22Rv1 (cell line): ENCODE measurements at regions not wholly inside any gene's neighbourhood (a gene's known extent, or its start where the extent isn't known, plus 50 kb on each side); places are given as distances from the start of the nearest gene placed in this dataset.

Experiments used
- H3K27ac ChIP-seq: fragments of 450-650 bp; 2 replicates; pipeline ENCODE4 v1.5.1; 2017
- CTCF ChIP-seq: fragments of 450-650 bp; IDR thresholded peaks from 2 replicates; pipeline ENCODE4 v1.5.1; 2017; ENCODE audit warnings: mild to moderate bottlenecking
- ZFX ChIP-seq: fragments of 450-650 bp; IDR thresholded peaks from 2 replicates; pipeline ENCODE4 v1.6.1; 2017; ENCODE audit warnings: antibody characterized with exemption, borderline replicate concordance

- H3K27ac ChIP-seq: no peak overlapping the region
- TF ChIP-seq CTCF (no peak), ZFX (no peak)
Observed at GRCh38 chr2:9780368-9781130, 62.7 kb upstream of the TAF1B start.

GRCh38 chr2:9781252-9781651 lies 62.0 kb upstream of the TAF1B start:
- TF ChIP-seq CTCF (no peak), ZFX (no peak)
- no peak overlapping the region for H3K27ac ChIP-seq

- H3K27ac ChIP-seq: no peak overlapping the region
- no peak for TF ChIP-seq CTCF
- TF ChIP-seq ZFX: no peak
Observed at GRCh38 chr2:9782197-9782719, 61.0 kb upstream of the TAF1B start.

GRCh38 chr2:9789371-9789770 lies 53.9 kb upstream of the TAF1B start:
- TF ChIP-seq CTCF (no peak), ZFX (no peak)
- no peak overlapping the region for H3K27ac ChIP-seq

GRCh38 chr2:9790702-9791225 lies 52.5 kb upstream of the TAF1B start:
- TF ChIP-seq ZFX (no peak), CTCF (no peak)
- no peak overlapping the region for H3K27ac ChIP-seq

GRCh38 chr2:9791711-9792110 lies 51.6 kb upstream of the TAF1B start:
- TF ChIP-seq ZFX: no peak
- no peak for TF ChIP-seq CTCF
- H3K27ac ChIP-seq: no peak overlapping the region
